LNCAP (cell line): ENCODE measurements at regions not wholly inside any gene's neighbourhood (a gene's known extent, or its start where the extent isn't known, plus 50 kb on each side); places are given as distances from the start of the nearest gene placed in this dataset.

Experiments
- TF ChIP-seq, protein P1 (sequence below): fragments of 450-650 bp; IDR thresholded peaks from 2 replicates; pipeline ENCODE4 v1.5.1; 2017; ENCODE audit warnings: mild to moderate bottlenecking

DNA sequence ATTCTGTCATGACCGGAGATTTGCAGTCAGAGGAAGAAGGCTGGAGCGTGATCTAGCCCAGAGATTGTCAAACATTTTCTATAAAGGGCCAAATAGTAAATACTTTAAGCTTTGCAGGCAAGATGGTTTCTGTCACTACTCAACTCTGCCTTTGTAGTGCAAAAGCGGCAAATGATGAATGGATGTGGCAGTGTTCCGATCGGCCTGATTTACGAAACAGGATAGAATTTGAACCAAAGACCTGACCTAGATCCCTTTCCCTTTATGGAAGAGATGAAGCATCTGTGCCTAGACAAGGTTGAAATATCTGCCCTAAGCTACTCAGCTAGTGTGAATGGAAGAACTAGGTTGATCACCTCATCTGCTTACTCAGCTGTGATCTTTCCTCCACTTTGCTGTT is 209.5 kb downstream of the YTHDC2 start:
- TF ChIP-seq, protein P1, sequence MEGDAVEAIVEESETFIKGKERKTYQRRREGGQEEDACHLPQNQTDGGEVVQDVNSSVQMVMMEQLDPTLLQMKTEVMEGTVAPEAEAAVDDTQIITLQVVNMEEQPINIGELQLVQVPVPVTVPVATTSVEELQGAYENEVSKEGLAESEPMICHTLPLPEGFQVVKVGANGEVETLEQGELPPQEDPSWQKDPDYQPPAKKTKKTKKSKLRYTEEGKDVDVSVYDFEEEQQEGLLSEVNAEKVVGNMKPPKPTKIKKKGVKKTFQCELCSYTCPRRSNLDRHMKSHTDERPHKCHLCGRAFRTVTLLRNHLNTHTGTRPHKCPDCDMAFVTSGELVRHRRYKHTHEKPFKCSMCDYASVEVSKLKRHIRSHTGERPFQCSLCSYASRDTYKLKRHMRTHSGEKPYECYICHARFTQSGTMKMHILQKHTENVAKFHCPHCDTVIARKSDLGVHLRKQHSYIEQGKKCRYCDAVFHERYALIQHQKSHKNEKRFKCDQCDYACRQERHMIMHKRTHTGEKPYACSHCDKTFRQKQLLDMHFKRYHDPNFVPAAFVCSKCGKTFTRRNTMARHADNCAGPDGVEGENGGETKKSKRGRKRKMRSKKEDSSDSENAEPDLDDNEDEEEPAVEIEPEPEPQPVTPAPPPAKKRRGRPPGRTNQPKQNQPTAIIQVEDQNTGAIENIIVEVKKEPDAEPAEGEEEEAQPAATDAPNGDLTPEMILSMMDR, result no peak

DNA sequence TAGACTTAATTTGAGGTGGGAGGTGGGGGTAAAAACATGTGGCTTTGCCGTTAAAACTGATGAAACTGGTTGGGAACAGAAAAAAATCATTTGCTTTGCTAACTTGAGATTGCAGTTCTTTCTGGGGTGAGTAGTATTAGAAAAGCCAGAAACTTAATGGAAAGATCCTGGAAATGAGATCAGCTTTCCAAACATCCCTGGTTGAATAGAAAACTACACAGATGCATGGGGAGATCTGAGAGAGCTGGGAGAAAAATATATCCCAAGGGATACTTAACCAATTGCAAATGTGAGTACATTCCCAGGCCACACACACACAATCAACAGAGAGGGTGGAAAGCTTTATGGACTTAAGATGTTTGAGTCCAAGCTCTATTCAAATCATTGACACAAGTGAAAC is 222.3 kb downstream of the YTHDC2 start:
- TF ChIP-seq, protein P1, result no peak

DNA sequence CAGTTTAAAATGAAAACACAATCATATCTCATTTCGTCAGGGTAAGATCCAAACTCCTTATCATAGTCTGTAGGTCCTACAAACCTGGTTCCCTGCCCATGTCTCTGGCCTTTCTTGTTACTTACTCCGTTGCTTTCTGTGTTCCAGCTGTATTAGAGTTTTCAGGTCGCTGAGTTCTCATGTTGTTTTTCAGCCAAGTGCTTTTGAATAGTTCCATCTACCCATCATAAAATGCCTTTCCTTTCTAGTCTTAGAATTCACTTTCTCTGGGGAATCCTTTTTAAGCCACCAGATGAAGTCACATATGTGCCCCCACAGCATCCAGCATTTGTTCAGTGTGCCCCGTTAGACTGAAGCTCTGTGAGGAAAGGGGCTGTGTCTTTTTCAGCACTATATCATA is 228.7 kb downstream of the YTHDC2 start:
- TF ChIP-seq, protein P1, result no peak

DNA sequence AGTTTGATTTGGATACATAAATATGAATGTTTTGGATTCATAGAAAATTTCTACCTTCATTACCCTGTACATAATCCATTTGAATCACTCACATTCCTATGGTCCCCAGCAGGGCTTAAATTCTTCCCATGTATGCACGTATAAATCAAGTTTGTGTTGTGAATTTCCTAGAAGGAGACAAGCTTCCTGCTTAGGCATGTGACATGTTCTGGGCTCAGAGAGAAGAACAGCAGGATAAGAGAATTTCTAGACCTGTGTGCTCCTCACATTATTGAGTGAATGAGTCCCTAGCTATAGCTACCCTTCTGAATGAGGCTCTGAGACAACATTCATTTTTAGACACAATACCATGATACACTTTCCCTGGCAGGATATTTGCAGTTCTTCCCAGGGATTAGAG is 229.1 kb downstream of the YTHDC2 start:
- TF ChIP-seq, protein P1, result no peak

DNA sequence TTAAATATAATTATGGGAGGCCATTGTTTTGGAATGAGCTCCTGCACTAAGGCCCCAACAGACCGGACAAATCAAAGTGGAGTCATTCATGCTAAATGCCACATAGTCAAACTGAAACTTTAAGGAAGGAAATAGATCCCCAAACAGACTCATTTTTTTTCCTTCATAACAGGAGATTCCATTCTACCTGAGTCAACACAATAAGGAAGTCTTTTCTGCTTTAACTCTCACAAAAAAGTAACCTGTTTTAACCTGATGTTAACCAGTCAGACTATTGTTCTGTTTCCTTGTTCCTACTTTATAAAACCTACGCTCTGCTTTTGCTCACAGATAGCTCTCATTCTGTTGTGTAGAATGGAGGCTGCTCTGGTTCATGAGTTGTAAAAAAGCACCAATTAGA is 234.9 kb downstream of the YTHDC2 start:
- TF ChIP-seq, protein P1, result no peak

DNA sequence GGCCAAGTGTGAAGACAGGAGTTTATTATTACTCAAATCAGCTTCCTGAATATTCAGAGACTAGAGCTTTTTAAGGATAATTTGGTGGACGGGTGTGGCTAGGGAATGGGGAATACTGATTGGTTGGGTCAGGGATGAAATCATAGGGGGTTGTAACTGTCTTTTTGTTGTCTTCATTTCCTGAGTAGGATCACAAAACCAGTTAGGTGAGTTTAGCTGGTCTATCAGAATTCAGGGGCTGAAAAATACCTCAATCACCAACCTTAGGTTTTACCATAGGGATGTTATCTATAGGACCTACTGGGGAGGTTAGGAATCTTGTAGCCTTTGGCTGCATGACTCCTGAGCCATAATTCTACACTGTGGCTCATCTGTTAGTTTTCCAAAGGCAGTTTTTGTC is 235.8 kb downstream of the YTHDC2 start:
- TF ChIP-seq, protein P1, result no peak

DNA sequence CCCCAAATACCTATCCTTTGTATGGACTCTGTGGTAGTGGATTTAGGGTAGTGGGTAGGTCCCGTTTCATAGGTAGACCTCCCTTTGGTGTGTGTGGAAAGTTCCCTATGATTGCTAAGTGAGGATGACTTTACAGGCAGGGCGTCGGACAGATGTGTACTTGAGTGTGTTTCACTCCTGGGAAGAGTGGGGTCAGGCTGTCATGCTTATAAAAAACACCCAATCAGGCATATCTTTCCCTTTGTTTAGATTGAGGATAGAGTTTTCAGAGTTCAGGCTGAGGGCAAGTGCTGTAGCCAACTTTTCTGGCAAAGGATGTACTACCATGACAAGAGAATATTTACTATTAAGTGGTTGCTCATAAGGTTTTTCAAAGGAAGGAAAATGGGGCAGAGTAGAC is 242.0 kb downstream of the YTHDC2 start:
- TF ChIP-seq, protein P1, result no peak

DNA sequence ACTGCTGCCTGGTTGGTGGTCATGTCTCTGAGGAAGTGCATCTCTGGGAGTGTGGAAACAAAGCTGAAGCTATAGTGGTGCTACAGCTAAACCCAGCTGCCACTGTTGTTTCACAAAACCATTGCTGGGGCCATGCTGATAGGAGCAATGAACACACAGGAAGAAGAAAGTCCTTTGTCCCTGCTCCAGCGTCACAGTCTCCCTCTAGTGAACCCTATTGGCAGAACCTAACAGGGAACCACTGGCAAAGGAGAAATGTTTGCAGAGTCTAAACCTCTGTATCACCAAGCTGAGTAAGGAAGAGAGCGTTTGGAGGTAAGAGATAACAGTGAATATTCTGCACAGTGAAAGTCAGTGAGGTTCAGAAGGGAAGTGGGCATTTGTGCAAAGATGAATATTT is 244.0 kb downstream of the YTHDC2 start:
- TF ChIP-seq, protein P1, result no peak
